Left kidney (tissue), 1 donor: ENCODE measurements at regions not wholly inside any gene's neighbourhood (a gene's known extent, or its start where the extent isn't known, plus 50 kb on each side); places are given as distances from the start of the nearest gene placed in this dataset.

Experiments
- DNase-seq: peaks from one replicate; pipeline ENCODE4 v3.0.0-alpha.2; 2013

DNA sequence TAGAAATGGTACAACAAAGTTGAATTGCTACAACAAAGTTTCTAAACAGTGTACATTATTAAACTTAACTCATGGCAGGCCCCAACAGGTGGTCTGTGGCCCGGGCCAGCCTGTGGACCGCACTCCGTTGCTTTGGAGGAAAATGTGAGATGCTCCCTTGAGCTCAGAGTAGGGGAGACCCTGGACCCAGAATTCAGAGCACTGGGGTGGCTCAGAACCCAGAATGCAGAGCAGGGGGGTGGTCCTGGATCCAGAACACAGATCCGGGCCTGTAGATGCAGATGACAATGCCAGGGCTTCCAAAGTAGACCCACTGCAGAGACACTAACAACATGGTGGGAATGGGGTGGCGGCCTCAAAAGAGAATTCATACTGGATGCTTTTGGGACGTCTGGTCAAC, 311.0 kb downstream of the NDUFA10 start:
- no peak for DNase-seq

DNA sequence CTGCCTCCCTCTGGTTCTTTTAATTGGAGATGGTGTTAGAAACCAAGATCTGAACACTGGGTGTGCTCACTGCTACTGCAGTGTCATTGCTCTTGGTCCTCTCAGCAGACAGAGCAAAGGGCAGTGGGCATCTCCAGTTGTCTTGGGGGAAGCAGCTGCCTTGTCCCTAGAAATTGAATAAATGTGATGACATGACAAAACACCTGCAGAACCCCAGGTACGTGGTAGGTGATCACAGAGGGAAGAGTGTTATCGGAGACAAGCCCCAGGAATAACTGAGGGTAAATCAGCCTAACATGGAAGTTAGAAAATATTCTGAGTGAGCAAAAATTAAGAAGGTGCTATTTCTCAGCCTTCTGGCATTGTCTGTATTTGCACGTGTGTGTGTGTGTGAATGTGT, 311.9 kb upstream of the HDAC4 start:
- no peak for DNase-seq

DNA sequence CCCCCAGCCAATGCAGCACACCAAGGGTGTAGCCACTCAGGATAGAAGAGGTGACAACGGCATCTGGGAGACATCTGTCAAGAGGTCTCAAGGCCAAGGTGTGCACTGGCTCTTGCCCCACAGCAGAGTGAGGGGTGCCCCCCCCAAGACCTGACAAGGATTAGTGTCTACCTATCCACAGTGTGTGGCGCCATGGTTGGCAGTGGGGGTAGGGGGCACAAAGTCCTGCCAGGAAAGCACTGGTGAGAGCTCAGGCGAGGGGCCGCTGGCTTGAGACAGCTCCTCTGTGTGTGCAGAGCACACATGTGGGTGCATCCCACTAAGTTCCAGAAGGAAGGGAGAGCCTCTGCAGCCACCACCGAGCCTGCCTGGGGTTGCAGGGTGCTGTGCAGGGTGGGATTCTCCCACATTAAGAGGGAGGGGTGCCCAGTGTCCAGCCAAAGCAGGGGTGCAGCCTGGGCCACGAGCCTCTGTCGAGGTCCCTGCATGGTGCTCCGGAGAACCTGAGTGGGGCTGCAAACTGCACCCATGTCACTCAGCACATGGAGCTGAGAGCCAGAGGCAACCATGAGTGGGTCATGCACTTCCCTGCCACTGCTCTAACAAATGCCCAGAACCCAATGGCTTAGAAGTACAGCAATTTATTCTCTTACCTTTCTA, 311.2 kb upstream of the HDAC4 start:
- DNase-seq = no peak

DNA sequence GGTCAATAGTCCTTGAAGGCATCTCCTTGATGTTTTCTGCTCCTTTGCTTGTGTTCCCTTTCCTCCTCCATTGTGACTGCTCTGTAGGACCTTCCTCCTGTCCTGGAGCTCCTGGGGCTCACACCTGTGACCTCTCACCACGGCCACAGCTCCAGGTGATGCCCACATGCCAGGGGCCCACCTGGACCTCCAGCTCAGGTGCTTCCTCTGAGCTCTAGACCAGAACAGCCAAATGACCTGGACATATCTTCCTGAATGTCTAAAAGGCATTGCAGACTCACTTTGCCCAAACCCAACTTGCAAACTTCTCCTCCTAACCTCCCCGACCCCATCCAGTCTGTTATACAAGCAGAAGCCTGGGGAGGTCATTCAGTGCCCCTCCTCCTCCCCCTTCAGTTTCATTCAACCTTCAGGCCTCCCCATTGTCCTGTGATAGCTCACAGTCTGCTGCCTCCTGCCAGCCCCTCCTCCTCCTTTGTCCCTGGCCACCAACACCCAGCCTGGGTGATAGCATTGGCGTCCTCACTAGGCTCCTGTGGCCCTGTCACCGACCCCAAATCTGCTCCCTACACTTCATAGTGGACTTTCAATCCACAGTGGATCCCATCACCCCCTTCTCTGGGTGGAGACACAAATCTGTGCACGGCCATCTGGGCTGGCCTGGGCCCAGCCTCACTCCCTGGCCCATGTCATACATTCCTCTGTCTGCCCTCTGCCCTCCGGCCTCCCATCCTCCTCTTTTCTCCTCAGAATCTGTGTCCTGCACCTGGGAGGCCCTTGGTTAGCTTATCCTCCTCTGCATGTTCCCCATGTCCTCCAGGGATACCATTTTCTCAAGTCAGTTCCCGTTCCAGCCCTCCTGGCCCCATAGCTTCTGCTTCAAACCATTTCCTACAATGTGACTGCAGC, 310.4 kb upstream of the HDAC4 start:
- no peak for DNase-seq

- DNase-seq = no peak
Measured at GRCh38 chr2:239706367-239706766, 305.5 kb upstream of the HDAC4 start.

- no peak for DNase-seq
Measured at GRCh38 chr2:239704737-239705136, 303.9 kb upstream of the HDAC4 start.

- no peak for DNase-seq
Measured at GRCh38 chr2:239703834-239704233, 303.0 kb upstream of the HDAC4 start.

- DNase-seq = no peak
Measured at GRCh38 chr2:239700686-239701345, 300.0 kb upstream of the HDAC4 start.

DNA sequence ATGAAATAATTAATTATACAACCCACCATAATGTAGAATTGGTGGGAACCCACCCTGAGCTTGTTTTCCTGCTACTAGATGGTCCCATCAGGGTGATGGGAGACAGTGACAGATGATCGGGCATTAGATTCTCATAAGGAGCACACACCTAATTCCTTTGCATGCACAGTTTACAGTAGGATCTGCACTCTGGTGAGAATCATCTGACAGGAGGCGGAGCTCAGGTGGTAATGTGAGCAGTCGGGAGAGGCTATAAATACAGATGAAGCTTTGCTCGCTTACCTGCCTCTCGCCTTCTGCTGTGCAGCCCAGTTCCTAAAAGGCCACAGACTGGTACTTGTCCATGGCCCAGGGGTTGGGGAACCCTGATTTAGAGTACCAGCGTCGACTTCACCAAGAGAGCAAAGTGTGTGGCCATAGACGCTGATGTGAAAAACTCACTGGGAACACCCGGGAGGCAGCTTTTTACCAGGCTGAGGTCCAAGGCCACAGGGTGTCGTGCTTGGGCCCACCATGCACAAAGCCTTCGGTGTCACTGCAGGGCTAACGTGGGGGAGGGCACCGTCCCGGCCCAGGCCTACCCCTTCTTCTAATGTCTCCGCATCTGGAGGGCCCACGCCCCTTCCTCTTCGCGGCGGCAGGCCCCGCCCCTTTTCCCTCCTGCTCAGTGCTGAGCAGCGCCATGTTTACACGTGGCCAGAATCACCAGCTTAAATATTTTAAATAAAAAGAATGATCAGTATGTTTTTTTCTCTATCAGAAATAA, 296.8 kb upstream of the HDAC4 start:
- DNase-seq = no peak

DNA sequence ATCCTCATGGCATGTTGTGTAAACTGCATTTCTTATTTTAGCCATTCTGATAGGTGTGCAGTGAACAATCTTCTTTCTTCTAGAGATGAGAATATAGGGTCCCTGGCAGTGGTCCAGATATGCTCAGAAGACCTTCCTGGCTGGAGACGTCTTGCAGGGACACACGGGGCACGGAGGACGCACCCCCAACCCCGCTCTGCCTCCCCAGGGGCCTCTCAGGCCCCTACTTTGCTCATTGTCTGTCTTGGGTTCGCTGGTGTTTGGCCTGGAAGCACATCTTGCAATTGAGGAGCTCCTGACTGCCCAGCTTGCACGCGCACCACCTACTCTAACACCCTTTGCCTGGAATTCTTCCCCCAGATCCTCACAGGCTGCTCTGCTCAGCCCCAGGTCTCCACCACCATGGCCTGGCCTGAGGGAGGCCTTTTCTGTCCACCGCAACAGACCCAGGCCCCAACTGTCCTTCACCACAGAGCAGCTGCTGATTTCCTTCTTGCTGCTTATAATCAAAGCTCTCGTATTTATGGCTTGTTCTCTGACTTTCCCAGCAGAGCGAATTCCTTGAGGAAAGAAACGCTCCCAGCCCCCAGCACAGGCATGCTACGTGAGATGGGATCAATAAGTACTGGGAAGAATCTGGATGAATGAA, 295.9 kb upstream of the HDAC4 start:
- DNase-seq = no peak

- no peak for DNase-seq
Measured at GRCh38 chr2:239695728-239696240, 295.0 kb upstream of the HDAC4 start.

DNA sequence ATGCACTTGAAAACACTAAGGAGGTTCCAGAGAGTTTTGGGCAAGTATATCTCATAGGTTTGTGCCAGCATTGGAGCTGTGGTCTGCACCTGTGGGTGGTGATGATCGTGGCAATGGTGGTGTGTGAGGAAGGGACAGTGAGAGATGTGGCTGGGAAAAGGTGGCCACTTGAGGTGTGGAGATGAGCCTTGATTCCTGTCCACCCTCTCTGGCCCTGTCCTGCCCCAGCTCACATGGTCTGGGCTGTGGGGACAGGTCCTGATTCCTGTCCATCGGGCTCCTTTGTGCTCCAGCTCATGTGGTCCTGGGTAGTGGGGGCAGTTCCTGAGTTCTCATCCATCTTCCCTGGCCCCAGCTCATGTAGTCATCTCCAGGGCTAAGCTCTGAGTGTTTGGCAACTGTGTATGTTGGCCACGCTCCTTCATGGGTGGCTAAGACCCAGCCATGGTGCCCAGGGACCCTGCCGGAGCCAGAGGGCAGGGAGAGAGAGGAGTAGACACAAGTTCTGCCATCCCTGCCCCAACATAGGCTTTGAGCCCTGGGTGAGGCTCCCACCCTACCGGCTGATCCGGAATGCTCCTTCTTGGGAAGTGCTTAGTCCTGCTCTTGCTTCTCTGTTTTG, 294.4 kb upstream of the HDAC4 start:
- no peak for DNase-seq

- no peak for DNase-seq
Measured at GRCh38 chr2:239694487-239694886, 293.7 kb upstream of the HDAC4 start.

GRCh38 chr2:239693761-239694415, 293.1 kb upstream of the HDAC4 start:
- no peak for DNase-seq

- no peak for DNase-seq
Measured at GRCh38 chr2:239693330-239693729, 292.5 kb upstream of the HDAC4 start.

- no peak for DNase-seq
Measured at GRCh38 chr2:239692919-239693318, 292.1 kb upstream of the HDAC4 start.

DNA sequence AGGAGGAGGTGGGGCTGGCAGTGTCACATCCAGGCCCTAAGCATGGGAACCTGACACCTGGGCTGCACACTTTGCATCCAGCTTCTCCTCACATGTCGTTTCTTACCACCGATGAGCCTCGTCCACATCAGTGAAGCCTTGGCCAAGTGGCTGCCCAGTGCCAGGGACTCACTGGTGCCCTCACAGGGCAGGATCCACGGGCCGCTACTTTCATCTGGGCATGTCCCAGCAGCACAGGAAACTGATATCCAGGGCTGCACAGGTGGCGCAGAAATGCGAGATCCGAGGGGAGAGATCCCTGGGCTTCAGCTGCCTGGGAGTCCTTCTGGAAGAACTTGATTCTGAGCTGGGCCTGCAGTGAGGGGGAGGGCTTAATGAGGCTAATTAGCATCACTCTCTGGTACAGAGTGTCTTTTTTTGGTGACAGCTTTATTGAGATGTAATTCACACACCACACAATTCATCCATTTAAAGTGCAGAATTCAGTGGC, 291.6 kb upstream of the HDAC4 start:
- DNase-seq = no peak

DNA sequence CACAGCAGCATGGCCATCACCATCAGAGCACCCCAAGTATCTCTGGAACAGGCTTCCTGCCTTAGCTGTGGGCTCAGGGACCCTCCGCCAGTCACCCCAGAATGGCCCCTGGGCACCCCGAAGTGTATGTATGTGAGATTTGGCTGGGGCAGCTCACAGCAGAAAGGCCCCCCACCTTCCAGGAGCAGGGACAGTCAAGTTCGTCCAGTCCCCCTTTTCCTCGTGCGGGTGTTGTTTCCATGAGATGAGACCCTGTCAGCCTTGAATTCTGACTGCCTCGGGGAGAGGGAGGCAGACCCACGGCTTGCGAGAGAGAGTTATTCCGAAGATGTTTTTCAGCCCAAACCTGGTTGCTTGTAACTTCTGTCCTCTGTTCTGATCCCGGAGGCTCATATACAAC, 290.9 kb upstream of the HDAC4 start:
- no peak for DNase-seq

DNA sequence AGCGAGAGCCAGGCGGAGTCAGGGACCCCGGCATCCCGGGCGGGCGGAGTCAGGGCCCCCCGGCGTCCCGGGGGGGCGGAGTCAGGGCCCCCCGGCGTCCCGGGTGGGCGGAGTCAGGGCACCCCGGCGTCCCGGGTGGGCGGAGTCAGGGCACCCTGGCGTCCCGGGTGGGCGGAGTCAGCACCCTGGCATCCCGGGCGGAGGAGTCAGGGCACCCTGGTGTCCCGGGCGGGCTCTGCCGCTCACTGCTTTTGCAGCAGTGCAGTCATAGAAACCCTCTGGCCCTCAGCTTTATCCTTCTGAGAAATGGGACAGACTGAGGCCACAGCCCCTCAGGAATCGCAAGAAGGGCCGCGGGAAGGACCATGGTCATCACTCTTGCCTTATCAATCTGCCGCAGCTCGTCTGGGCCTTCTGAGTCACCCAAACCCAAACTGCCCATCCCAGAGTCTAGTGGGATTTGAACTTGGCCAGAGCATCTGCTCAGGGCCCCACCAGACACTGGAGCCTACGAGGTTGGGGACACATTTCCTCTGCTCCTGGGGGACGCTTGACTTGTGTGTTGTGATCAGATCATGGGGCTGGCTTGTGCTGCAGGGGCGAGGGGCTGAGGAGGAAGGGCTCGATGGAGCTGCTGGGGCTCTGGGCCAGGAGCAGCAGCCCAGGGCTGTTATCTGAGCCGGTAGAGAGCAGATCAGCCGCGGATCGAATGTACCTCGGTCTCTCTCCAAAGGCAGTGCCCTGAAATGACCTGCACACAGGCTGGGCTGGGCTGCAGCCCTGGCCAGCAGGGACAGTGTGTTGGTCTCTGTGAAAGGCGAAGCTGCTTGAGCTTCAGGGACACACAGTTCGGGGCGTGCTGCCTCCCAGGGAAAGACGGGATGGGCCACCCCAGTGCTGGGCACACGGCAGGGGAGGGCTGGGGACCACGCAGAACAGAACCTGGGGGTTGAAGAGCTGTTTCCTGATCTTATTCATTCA, 290.1 kb upstream of the HDAC4 start:
- no peak for DNase-seq
